ENCODE measurements at regions not wholly inside any gene's neighbourhood (a gene's known extent, or its start where the extent isn't known, plus 50 kb on each side); places are given as distances from the start of the nearest gene placed in this dataset.
"Not testable (repeated sequence)": the region's sequence is repeated elsewhere in the genome, so short reads cannot be mapped to it uniquely, and the experiment has no call there.

DNA sequence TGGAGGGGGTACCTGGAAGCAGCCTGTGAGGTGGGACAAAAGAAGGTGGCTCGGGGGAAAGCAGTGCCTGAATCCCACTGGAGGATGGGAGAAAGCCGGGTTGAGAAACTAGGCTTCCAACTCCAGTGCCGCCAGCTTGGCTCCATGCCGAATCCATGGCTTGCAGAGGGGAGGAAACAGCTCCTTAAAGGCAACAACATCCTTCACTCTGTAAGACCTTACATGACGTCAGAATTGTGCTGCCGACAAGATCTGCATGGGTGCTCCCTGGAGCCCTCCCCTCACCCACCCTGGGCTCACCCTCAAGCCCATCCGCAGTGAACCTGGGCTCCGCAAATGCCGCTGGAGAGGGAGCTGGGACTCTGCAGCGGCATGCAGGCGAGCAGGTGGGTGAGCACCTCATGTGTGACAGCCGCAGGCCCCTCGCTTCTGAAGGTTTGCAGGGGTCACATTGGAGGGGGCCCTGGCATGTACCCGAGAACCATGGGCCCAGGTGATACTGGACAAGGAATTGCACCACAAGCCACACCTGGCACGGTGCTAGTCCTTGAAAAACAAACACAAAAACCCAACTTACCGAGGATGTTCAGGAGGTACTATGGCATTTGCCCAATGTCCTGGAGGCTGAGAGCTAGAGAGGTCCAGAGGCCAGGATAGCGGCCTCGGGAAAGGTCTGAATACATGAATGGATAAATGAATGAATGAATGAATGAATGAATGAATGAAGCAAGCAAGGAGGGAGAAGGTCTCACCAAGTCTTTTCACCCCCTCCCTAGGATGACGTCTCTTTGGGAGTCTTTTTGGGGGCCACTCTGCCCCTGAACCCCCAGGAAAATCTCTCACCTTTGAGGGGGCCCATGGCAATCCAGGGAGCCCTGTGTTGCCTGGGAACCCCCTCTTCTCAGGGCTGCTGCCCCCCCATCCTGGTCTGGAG is 238.6 kb upstream of the SHH start:
- DNase-seq, result no peak

DNA sequence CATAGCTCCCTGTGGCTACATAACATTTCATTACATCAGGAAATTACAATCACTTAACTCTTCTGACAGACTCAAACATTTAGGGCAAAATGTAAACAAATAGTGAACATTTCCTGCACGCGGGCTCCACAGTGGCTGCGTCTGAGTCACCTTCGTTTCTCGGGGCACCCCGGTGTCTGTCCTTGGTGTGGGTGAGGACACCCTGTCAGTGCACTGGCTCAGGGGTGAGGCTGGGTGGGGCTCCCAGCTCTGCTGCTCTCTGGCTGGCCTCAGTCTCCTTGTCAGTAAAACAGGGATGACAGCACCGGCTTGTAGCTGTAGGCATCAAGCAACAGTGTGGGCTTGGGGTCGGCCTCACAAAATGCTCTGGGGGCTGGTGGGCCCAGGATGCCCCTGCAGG is 237.1 kb upstream of the SHH start:
- no peak for DNase-seq

DNA sequence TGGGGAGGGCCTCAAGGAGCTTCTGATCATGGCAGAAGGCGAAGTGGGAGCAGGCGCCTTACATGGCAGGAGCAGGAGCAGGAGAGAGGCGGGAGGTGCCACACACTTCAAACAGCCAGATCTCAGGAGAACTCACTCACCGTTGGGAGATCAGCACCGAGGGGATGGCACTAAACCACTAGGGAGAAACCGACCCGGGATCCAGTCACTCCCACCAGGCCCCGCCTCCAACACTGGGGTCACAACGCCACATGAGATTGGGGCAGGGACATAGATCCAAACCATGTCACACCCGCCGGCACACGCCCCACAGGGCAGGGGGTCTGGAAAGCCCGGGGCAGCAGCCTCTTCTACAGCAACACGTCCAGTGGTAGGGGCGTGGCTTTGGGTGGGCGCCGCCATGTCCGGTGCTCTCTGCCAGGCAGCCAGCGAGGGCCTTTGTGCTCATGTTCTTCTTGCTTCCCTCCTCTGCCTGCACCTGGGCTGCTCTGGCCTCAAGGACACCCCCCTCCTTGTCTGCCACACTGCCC is 233.8 kb upstream of the SHH start:
- DNase-seq, result no peak

DNA sequence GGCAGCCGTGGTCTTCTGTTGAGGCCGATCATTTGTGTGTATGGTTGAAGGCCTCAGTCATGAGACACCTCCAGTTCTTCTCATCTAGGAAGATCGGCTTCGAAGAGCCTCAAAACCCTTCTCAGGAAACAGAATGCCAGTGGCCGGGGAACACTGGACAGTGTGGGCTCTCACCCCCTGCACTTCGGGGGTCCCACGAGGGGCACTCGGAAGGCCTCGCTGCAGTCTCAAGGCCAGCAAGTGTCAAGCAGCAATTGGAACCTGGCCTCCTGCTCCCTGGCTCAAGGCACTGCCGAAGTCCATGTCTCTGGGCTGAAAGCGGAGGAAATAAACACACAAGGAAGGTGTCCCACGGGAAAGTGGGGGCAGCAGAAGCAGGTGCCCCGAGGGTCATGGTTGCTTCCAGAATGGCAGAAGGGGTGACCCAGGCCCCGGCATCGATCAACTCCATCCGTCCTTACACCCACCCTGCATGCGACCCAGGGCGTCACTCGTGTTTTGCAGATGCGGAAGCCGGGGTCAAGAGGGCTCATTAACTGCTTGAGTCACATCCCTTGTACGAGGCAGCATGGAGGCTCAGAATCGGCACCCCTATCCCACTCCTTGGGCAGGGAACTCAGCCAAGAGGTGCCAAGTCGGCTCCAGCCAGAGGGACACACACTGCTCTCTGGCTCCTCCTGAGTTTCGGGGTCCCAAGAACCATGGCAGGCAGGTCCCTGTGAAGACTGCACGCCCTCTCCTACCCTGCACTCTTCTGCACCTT is 231.3 kb upstream of the SHH start:
- DNase-seq, result no peak

DNA sequence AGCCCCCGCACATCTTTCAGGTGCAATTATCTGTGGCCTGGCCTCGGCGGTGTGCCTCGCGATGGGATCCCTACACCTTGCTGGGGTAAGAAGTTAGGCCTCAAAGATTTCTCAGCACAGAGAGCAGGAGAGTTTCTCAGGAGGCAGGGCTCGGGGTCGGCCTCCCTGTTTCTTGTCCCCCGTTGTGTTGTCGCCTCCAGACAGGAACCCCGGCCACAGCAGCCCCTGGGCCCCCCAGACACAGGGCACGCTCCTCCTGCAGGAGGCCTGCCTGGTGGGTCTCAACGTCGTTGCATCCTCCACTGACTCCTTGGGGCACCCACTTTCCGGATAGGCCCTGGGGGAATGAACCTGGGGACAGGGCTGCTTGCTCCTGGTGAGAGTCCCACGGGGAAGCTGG is 229.1 kb upstream of the SHH start:
- no peak for DNase-seq

DNA sequence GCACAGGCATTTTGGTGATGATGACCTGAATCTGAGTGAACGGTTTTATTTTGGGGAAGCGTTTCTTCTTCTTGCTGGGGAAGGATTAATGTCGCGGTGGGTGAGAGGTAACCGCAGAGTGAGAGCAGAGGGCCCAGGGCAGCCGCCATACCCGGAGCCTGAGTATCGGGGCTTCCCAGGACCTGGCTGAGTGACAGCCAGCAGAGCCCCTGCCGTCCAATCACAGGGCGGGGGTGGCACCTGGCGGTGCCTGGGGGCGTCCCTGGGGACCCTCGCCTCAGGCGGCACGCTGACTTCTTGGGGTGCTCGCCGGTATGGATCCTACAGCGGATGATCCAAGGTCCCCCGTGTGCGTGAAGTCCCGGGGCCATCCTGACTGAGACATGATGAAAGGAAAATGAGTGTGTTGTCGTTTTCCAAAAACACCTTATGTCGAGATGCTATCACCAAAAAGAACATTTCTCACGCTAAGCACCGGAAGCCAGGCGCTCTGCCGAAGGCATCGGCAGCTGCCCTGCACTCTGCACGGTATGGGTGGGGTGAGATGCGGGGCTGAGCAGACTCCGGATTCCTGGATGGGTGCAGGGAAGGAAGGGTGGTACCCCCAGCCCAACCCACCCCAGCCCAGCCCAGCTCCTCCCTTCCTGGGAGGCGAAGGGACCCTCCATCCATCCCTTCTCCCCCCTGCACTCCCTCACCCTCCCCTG is 227.9 kb upstream of the SHH start:
- DNase-seq, result no peak

DNA sequence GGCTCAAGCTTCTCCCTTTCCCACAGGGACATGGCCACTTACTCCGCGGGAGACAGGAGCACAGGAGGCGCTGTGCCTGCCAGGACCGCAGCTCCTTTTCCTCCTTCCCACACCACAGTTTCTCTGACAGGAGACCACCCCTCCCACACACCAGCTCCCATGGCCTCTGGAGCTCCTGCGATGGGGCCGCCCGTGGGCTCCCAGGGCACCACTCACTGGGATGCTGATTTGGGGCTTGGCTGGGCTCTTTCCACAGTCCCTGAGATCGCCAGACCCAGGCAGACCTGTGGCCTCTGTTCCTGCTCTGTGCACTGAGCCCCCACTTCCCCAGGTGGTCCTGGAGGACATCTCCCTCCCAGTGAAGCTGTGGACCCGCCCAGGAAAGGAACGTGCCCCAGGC is 226.9 kb upstream of the SHH start:
- DNase-seq, result no peak

DNA sequence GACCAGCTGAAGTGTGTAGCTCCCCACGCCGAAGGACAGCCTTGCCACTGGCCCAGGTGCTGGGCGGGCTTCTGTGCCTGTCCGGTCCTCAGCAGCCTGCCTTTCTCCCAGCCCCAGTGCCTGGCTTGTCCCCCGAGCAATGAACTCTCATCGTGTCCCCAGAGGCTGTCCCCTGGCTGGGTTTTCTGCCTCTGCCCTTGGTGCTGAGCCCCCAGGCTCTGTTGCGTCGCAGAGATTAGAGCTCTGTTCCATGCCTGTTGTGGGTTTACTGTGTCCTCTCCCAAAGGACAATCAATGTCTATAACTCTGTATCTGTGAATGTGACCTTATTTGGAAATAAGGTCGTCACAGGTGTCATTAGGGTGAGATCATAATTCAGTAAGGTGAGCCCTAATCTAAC is 226.1 kb upstream of the SHH start:
- no peak for DNase-seq

DNA sequence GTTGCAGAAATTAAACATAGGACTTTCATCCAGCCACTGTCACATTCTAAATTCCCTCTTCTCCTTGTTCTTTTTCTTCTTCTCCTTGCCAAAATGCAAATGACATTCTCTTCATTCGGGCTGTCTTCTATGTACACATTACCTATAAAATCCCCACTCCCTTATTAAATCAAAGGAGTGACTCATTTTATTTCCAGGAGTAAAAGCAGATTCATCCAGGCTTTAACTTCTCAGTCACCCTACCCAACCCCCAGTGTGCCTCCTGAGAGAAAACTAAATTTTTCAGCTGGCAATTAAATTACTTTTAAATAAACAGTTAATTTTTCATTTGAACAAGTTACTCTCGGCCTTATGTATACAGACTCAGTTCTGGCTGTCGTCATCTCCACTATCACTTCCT is 223.9 kb upstream of the SHH start:
- DNase-seq, result no peak

DNA sequence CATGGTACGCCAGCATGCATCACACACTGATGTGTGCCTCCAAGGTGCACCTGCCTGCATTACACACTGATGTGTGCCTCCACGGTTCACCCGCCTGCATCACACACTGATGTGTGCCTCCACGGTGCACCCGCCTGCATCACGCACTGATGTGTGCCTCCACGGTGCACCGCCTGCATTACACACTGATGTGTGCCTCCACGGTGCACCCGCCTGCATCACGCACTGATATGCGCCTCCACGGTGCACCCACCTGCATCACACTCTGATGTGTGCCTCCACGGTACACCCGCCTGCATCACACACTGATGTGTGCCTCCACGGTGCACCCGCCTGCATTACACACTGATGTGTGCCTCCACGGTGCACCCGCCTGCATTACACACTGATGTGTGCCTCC is 223.1 kb upstream of the SHH start:
- not testable (repeated sequence) for DNase-seq

DNA sequence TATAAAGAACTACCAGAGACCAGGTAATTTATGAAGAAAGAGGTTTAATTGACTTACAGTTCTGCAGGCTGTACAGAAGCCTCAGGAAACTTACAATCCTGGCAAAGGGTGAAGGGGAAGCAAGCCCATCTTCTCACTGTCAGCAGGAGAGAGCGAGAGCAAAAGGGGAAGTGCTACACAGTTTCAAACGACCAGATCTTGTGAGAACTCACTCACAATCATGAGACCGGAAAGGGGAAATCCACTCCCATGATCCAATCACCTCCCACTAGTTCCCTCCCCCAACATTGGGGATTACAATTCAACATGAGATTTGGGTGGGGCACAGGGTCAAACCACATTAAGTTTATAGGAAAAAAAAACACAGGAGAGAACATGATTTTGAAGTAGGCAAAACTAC is 222.1 kb upstream of the SHH start:
- peak; percentile 12 for DNase-seq

DNA sequence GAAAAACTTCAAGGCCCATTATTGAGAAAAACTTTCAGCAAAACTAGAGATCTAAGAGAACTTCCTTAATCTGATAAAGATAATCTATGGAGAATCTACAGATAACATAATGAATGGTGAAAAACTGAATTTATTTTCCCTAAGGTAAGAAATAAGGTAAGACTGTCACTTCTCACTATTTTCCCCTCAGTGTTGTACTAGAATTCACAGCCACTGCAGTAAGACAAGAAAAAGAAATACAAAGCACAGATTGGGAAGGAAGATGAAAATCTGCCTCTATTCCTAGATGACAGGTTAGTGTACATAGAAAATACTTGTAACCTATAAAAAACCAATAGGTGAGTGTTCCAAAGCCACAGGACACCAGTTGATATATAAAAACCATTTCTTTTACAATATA is 220.7 kb upstream of the SHH start:
- no peak for DNase-seq

DNA sequence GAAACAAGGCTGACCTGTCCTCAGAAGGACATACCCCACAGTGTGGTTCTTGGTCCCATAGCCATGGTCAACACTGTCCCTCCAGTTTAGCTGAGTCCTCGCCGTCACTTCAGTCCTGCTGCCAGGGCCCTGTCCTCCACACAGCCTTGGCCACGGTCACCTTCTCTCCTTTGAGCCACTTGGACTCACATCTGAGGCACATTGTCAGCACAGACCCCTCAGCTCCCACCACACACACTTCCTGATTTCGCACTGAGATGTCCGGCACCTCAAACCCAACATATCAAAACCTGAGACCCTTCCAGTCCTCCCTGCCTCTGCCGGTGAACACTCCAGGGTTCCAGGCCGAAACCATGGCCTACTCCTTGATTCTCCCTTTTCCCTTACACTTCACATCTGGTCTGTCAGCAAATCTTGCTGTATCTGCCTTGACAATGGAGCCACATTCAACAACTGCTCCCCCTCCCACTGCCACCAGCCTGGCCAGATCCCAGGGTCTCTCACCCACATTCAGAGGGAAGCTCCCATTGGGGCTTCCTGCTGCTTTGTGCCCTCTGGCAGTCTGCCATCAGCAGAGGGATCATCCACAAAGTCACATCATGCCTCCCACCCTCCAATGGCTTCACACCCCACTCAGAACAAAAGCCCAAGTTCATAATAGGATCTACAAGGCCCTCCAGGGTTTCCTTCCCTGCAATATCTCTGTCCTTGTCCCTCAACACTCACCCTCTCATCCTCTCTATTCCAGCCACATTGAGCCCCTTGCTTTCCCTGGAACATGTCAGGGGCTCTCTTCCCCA is 219.6 kb upstream of the SHH start:
- DNase-seq, result no peak

DNA sequence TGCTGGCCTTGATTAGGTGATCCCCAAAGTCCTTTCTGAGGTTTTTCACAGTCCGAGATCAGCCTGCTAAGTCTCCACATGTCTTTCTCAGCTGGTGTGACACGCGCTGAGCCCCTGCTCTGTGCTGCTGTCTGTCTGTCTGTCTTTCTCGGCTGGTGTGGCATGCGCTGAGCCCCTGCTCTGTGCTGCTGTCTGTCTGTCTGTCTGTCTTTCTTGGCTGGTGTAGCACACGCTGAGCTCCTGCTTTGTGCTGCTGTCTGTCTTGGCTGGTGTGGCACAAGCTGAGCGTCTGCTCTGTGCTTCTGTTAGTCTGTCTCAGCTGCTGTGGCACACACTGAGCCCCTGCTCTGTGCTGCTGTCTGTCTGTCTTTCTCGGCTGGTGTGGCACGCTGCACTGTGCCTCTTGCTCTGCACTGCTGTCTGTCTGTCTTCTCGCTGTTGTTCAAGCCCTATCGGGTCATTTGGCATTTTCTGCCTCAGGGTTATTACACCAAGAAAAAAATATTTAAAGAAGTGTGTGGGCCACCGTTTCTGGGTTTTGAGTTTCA is 217.3 kb upstream of the SHH start:
- no peak for DNase-seq

DNA sequence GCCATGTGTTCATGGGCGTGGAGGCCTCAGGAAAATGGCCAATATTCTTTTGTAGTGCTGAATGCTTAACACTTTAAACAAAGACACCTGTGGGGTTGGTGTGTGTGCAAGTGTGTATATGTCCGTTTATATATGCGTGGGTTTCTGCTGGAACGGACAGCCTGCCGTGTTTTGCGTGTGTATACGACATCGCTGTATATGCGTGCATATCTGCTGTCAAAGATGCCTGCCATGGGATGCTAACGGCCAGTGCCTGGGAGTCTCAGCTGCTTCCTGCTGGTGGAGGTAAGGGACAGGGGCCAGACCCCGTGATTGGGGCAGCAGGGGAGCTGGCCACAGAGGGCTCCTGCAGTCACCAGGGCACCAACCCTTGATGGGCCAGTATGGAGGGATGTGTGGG is 216.3 kb upstream of the SHH start:
- no peak for DNase-seq

DNA sequence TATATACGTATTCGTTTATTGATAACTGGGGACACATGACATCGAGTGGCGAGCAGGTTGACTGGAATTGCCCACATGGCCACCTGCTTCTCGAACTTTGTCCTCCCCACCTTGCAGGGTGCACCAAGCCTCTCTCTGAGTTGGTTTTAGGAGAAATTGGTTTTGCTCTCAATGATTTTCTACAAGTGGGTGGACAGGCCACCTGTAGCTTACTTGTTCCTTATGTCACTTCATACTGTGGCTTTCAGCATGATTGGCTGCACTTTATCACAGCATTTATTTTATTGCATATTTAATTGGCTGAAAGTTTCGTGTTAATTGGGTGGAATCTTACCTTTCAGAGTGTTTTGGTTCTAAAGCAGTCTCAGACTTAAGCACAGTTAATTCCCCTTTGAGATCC is 215.6 kb upstream of the SHH start:
- no peak for DNase-seq

DNA sequence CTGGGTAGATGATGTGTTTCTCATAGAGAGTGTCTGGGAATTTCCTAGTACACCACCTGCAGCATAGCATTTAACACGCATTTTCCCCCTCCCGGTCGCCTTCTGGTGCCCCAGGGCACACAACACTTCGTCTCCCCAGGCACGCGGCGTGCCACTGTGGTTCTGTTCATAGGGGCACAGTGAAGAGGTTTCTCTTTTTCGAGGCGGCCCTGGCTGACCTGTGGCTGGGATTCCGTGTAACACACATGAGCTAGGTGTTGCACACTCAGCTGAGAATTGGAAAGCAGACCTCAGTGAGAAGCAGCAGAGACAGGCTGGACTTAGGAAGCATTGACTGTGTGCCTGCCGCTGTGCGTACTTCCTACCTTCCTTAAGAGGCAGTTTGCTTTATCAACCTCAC is 214.3 kb upstream of the SHH start:
- no peak for DNase-seq

DNA sequence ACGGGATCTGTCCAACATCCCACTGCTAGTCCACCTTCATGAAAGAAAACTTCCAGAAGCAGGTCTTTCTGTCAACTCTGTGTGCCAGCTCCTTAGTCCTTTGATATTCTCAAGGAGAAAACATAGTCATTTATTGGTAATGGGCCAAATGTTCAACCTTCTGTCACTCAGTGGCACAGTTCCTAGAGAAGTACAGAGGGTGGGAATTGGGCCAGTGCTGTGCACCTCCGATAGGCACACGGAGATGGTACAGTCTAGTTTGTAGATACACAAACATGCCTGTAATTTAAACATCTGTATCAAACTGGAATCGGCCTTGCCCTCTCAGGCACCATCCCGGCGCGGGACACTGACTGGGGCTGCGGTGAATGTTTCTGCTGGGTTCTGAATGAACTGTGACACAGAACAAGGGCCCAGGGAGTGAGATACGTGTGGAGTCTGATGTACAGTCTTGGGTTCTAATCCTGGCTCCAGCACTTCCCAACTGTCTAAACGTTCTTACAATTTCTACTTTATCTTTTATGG is 213.9 kb upstream of the SHH start:
- DNase-seq, result no peak

DNA sequence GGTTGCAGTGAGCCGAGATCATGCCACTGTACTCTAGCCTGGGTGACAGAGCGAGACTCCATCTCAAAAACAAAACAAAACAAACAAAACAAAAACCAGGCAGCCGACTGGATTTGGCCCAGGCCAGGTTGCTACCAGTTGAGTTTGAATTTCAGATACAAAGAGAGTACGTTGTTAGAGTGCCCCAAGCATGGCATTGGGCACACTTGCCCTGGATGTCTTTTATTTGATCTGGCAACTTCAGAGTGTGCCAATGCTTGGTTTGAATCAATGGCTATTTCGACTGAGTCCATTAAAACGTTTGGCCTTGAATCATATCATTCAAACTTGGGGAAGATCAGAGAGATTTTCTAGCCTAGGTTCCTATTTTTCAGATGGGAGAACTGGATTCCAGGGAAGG is 213.4 kb upstream of the SHH start:
- DNase-seq, result no peak

DNA sequence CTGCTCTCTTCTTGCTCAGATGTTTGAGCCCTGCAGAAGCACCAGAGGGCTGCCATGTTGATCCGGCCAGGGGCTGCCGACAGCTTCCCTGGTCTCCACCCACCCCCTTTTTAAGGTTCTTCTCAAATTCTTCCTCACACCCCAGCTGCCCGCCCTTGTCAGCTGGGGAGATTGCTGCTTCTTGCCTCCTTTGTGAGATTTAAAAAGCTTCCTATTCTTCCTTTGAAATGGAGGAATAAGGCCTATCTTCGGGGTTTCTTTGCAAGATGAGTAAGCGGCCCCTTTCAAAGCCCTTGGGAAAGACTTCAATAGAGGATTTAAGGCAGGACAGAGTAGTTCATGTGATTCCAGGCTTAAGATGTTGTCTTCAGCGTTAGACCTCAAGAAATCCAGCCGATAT is 211.9 kb upstream of the SHH start:
- no peak for DNase-seq

DNA sequence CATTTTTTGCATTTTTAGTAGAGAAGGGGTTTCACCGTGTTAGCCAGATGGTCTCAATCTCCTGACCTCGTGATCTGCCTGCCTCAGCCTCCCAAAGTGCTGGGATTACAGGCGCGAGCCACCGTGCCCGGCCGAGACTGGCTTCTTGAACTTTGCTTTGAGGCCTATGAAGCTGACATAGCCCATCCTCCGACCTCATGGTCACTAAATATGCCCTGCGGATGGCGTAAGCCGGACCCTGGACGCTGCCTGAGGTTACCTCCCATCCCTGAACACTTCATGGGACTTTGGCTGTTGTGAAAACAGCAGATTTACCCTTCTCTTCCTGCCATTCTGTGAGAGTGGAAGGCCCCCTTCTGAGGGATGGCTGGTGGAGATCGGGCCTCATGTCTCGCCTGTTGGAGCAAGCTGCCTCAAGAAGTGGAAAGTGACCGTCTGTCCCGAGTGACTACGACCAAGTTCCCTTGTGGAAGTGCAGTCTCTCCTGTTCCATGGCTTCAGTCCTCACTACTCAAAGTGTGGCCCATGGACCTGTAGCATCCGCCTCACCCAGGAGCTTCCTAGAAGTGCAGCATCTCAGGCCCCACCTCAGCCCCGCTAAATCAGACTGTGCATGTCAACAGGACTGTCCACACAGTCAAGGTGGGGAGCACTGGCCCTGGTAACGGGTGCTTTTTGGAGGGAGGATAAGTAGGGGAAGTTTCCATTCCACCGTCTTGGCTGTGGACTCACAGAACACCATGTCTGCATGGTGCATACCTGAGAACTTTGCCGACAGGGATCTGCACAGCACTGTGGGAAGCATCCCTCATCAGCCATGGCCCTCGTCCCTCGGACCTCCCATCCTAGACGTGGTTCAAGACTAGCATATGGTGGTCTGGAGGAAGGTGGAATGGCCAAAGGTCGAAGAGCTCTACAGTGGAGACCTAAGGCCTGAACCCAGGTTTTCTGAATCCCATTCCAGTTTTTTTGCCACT is 210.5 kb upstream of the SHH start:
- no peak for DNase-seq

Data from KG1 (cell line).